ENCODE measurements at regions not wholly inside any gene's neighbourhood (a gene's known extent, or its start where the extent isn't known, plus 50 kb on each side); places are given as distances from the start of the nearest gene placed in this dataset.

DNA sequence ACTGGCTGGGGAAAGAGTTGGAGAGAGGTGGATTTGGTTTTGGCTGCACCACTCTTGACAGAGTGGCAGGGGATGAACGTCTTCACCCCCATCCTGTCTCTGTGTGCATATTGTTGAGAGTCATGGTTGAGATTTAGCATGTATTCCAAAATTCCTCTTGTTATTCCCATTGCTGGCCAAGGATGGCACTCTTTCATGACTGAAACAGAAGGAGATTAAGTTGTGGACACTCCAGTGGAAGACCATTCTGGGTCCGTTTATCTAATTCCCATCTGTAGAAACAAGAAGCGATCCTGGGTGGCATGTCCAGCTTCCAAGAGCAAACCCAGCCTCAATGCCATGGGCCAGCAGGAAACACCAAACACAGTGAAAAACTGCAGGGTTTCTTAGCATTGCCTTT, 469.0 kb upstream of the IGFBP3 start:
- TF ChIP-seq, protein P1, sequence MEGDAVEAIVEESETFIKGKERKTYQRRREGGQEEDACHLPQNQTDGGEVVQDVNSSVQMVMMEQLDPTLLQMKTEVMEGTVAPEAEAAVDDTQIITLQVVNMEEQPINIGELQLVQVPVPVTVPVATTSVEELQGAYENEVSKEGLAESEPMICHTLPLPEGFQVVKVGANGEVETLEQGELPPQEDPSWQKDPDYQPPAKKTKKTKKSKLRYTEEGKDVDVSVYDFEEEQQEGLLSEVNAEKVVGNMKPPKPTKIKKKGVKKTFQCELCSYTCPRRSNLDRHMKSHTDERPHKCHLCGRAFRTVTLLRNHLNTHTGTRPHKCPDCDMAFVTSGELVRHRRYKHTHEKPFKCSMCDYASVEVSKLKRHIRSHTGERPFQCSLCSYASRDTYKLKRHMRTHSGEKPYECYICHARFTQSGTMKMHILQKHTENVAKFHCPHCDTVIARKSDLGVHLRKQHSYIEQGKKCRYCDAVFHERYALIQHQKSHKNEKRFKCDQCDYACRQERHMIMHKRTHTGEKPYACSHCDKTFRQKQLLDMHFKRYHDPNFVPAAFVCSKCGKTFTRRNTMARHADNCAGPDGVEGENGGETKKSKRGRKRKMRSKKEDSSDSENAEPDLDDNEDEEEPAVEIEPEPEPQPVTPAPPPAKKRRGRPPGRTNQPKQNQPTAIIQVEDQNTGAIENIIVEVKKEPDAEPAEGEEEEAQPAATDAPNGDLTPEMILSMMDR (IDR thresholded peaks at IDR 0.05; ENCODE audit: low read depth, low read length, missing input control), result no peak
- TF ChIP-seq TAF1 (conservative IDR thresholded peaks at IDR 0.05) (no peak), HNF4G (IDR thresholded peaks at IDR 0.05) (no peak), EGR1 (IDR thresholded peaks at IDR 0.05; ENCODE audit: low read depth in 2 of 2) (no peak), SP1 (IDR thresholded peaks at IDR 0.05) (no peak), YY1 (IDR thresholded peaks at IDR 0.05) (no peak)
- TF ChIP-seq, protein P2, sequence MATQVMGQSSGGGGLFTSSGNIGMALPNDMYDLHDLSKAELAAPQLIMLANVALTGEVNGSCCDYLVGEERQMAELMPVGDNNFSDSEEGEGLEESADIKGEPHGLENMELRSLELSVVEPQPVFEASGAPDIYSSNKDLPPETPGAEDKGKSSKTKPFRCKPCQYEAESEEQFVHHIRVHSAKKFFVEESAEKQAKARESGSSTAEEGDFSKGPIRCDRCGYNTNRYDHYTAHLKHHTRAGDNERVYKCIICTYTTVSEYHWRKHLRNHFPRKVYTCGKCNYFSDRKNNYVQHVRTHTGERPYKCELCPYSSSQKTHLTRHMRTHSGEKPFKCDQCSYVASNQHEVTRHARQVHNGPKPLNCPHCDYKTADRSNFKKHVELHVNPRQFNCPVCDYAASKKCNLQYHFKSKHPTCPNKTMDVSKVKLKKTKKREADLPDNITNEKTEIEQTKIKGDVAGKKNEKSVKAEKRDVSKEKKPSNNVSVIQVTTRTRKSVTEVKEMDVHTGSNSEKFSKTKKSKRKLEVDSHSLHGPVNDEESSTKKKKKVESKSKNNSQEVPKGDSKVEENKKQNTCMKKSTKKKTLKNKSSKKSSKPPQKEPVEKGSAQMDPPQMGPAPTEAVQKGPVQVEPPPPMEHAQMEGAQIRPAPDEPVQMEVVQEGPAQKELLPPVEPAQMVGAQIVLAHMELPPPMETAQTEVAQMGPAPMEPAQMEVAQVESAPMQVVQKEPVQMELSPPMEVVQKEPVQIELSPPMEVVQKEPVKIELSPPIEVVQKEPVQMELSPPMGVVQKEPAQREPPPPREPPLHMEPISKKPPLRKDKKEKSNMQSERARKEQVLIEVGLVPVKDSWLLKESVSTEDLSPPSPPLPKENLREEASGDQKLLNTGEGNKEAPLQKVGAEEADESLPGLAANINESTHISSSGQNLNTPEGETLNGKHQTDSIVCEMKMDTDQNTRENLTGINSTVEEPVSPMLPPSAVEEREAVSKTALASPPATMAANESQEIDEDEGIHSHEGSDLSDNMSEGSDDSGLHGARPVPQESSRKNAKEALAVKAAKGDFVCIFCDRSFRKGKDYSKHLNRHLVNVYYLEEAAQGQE (IDR thresholded peaks at IDR 0.05), result no peak

Data from liver (tissue), 3 donors.